ENCODE measurements at regions not wholly inside any gene's neighbourhood (a gene's known extent, or its start where the extent isn't known, plus 50 kb on each side); places are given as distances from the start of the nearest gene placed in this dataset.
"Not testable (repeated sequence)": the region's sequence is repeated elsewhere in the genome, so short reads cannot be mapped to it uniquely, and the experiment has no call there.

- no peak for DNase-seq
Measured at GRCh38 chr16:27600381-27600780, 50.4 kb downstream of the KATNIP start.

GRCh38 chr16:27602103-27602502, 52.2 kb downstream of the KATNIP start:
- DNase-seq = no peak

GRCh38 chr16:27605500-27606106, 55.7 kb downstream of the KATNIP start:
- peak; percentile 20 for DNase-seq

- DNase-seq = no peak
Measured at GRCh38 chr16:27611340-27611739, 61.4 kb downstream of the KATNIP start.

- DNase-seq = no peak
Measured at GRCh38 chr16:27613238-27613791, 63.4 kb downstream of the KATNIP start.

- DNase-seq = no peak
Measured at GRCh38 chr16:27617665-27618064, 67.7 kb downstream of the KATNIP start.

- no peak for DNase-seq
Measured at GRCh38 chr16:27618165-27618564, 68.2 kb downstream of the KATNIP start.

GRCh38 chr16:27618606-27619327, 68.8 kb downstream of the KATNIP start:
- peak; percentile 8 for DNase-seq

- no peak for DNase-seq
Measured at GRCh38 chr16:27620541-27620940, 70.6 kb downstream of the KATNIP start.

GRCh38 chr16:27624154-27625049, 74.5 kb downstream of the KATNIP start:
- no peak for DNase-seq

- no peak for DNase-seq
Measured at GRCh38 chr16:27625050-27625697, 75.2 kb downstream of the KATNIP start.

GRCh38 chr16:27627136-27627535, 77.2 kb downstream of the KATNIP start:
- DNase-seq = no peak

- DNase-seq = no peak
Measured at GRCh38 chr16:27628241-27628942, 78.4 kb downstream of the KATNIP start.

GRCh38 chr16:27628943-27629462, 79.1 kb downstream of the KATNIP start:
- DNase-seq = not testable (repeated sequence)

GRCh38 chr16:27632216-27632615, 82.3 kb downstream of the KATNIP start:
- no peak for DNase-seq

GRCh38 chr16:27633221-27633620, 83.3 kb downstream of the KATNIP start:
- DNase-seq = no peak

GRCh38 chr16:27633721-27634120, 83.8 kb downstream of the KATNIP start:
- DNase-seq = no peak

- DNase-seq = no peak
Measured at GRCh38 chr16:27634779-27635178, 84.8 kb downstream of the KATNIP start.

GRCh38 chr16:27636453-27637240, 86.7 kb downstream of the KATNIP start:
- no peak for DNase-seq

GRCh38 chr16:27638833-27639560, 89.1 kb downstream of the KATNIP start:
- no peak for DNase-seq
